DMS114 treated with DMSO at 0.1 percent for 48 hours (cell line): ENCODE measurements at regions not wholly inside any gene's neighbourhood (a gene's known extent, or its start where the extent isn't known, plus 50 kb on each side); places are given as distances from the start of the nearest gene placed in this dataset.

Experiments
- DNase-seq: peaks from one replicate; lab custom pipeline; 2025; ENCODE audit not compliant: unreplicated experiment; lab: John Stamatoyannopoulos, UW

DNA sequence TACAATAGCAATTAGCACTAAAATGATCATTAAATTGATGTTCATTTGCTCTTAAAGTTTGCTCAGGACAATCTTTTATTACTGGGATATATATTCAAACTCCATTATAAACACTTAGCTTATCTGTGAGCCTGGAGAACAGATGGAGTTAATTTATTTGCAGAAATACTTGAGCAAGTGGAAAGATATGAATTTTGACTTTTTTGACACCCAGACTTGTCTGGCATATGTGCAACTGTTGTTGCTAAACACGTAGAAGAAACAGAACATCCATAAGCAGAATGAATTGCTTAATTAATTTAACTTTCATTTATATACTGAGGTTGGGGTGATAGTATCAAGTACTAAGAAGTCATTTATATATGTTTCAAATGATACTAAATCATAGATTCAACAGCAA, 820.7 kb upstream of the TYRP1 start:
- DNase-seq = no peak

DNA sequence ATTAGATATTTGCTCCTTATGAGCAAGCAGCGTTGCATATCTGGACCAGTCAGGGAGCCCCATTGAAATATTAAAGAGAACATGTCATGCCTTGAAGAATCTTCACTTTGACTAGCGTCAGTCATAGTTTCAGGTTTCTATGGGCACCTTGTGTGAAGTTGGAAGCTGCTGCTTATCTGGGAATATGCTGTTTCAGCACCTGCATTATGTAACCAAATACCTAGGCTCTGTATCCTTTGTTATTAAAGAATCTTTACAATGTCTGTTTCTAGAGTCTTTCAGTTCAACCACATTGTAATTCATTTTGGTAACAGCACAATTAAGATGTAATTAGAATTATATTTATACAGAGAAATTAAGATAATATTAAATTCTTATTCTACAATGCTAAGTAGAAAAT, 818.8 kb upstream of the TYRP1 start:
- no peak for DNase-seq

DNA sequence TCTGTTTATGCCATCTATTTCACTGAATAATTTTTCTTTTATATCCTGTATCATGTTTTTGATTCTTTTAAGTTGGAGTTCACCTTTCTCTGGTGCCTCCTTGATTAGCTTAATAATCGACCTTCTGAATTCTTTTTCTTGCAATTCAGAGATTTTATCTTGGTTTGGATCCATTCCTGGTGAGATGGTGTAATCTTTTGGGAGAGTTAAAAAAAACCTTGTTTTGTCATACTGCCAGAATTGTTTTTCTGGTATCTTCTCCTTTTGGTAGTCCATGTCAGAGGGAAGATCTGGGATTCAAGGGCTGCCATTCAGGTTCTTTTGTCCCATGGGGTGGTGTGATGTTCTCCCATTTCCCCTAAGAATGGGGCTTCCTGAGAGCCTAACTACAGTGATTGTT, 800.8 kb upstream of the TYRP1 start:
- no peak for DNase-seq

DNA sequence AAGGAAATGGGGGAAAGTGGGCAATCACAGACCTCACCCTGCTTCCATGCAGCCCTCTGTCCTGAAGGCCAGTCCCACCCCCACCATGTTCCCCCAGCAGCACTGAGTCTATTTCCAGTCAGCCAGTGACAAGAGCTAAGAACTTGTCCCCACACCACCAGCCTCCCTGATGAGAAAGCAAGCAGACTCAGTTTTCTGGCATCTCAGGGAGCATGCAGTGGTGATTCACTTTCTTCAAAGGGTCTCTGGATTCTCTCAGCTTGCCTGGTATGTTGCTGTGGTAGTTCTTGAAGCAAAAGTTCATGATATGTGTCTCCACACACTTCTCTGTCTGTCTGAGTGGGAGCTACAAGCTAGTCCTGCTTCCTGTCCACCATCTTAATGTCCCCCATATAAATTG, 799.9 kb upstream of the TYRP1 start:
- no peak for DNase-seq

DNA sequence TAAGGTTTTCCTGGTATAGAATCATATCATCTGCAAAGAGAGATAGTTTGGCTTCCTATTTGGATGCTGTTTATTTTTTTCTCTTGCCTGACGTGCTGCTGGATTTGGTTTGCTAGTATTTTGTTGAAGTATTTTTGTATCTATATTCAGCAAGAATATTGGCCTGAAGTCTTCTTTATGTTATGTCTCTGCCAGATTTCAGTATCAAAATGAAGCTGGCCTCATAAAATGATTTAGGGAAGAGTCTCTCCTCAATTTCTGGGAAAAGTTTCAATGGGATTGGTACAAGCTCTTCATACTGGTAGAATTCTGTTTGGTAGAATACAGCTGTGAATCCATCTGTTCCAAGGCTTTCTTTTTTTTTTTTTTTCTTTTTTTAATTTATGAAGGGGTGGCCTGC, 799.0 kb upstream of the TYRP1 start:
- no peak for DNase-seq

DNA sequence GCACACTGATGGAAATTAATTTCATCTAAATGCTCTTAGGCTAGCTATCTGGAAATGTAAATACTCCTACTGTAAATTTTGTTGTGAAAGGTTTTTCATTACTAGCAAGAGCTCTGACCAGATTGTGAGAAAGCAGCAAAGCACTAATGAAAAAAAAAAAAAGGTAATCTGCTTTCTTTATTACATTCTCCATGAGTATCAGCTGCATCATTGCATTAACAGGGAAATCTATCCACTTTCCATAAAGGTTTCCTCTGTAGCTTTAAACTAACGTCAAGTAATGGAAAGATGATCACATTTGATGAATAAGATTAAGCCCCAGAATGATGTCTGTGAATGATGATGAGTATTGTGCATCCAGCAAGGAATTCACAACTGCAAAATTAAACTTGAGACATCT, 790.6 kb upstream of the TYRP1 start:
- DNase-seq = no peak

DNA sequence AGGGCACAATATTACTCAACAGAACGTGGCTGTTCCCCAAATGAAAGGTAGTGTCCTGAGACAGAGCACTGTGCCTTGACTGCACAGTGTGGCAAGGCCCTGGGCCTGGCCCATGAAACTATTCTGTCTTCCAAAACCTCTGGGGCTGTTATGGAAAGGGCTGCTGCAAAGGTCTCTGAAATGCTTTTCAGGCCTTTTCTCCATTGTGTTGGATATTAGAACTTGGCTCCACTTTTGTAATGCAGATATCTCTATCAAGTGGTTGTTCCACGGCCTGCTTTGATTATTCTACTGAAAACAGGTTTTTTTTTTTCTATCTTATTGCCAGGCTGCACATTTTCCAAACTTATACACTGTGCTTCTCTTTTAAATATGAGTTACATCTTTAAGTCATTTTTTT, 777.5 kb upstream of the TYRP1 start:
- DNase-seq = no peak

DNA sequence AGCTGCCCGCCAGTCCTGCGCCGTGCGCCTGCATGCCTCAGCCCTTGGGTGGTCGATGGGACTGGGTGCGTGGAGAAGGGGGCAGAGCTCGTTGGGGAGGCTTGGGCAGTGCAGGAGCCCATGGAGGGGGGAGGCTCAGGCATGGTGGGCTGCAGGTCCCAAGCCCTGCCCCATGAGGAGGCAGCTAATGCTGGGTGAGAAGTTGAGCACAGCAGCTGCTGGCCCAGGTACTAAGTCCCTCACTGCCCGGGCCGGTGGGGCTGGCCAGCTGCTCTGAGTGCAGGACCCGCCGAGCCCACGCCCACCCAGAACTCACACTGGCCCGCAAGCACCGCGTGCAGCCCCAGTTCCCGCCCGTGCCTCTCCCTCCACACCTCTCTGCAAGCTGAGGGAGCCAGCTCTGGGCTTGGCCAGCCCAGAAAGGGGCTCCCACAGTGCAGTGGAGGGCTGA, 764.3 kb upstream of the TYRP1 start:
- DNase-seq = no peak

DNA sequence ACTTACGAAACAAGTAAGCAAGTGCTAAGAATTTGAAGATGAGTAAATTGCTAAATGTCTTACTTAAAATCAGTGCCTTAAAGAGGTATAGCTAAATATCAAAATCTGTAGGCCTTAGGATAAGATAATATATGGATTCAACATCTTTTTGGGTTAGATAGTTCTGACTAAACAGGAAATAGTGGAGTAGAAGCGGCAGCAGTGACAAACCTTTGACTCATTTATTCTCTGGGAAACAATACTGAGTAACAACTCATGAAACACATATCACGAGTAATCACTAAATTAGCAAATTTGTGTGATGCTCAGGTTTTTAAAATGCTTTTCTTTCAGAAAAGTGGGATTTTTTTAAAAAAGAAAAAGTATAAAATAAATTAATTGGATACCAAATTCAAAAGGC, 762.1 kb upstream of the TYRP1 start:
- DNase-seq = no peak

DNA sequence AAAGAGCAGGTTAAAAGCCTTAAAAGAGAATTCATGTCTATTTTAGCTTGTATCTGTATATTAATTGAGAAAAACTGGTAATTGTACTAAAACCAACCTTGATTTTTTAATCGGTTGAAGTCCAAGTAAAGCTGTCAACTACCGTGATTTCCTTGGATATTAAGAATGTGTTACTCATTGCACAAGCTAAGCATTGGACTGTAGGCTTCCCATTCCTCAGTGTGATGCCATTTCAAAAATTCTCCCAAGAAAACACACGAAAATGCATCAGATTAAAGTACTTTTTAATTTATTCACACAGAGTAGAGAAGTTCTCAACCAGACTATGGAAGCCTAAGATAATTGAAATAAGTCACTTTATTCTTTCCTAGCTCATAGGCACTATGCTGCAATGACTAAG, 761.4 kb upstream of the TYRP1 start:
- no peak for DNase-seq

DNA sequence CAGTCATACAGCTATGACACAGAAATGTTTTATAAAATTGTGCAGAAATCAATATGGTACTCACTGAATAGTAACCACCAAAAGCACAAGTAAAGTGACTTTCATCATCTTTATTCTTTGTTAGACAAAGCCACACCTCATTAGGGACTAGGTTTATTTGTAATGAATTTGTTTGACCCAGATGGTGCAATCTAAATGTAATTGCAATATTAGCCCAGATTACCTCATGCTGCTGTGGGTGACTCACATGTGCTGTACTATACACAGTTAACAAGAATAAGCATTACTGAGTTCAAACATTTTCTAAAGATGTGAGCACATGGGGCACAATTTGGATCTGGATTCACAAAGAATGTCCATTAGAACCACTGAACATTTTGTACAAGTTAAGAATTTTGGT, 759.3 kb upstream of the TYRP1 start:
- DNase-seq = no peak

DNA sequence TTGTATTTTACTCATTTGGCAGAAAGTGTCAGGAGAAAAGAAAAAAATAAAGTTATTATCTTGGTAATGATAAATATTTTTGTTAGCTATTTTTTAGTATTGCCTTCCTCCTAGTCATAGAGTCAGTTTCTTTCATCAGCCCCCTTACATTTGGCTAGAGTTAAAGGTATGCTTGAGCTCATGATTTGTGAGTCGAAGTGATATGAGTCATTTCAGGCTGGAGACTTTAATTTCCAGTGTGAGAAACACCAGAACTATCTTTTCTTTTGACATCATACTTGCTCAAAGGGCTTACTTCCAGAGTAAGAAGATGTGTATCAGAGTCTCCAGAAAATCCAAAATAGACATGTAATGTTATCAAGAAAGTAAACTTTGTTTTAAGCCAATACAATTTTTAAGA, 746.7 kb upstream of the TYRP1 start:
- no peak for DNase-seq

DNA sequence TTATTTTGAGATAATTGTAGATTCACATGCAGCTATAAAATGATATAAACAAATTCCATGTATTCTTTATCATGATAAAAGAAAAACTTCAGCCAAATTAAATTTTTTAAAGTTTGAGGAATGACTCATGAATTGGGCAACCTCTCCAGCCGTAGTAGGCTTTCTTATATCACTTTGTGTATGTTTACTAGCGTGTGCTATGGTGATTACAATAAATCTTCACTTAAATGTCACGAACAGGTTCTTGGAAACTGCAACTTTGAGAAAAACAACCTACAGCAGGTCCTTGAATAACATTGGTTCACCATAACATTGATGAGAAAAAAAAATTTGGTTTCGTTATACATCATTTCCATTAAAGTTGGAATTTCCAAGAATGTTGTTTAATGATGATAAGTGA, 730.9 kb upstream of the TYRP1 start:
- DNase-seq = no peak

DNA sequence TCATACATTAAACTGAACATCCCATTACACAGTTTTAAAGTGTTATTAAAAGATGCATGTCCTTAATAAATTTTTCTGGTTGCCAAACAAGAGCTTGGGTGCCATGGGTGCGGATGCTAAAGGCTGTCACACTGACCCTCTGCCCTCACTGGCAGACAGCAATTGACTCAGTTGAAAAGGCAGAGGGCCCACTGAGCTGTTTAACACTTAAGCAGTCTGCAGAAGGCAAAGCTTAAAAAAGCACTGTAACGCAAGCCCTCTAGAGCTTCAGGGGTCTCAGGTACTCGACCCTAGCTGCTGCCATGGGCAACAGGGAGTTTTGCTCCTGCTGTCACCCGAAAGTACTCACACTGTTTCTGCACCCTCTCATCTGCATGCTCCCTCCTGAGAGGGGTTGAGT, 726.4 kb upstream of the TYRP1 start:
- DNase-seq = no peak

DNA sequence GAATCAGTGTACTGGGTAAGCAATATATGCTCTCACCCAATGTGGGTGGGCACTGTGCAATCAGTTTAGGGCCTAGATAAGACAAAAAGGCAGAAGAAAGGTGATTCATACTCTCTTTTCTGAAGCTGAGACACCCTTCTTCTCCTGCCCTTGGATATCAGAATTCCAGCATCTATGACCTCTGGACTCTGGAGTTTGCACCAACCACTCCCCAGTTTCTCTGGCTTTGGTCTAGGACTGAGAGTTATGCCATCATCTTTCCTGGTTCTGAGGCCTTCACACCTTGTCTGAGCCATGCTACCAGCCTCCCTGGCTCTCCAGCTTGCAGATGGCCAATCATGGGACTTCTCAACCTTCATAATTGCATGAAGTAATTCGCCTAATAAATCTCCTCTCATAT, 724.6 kb upstream of the TYRP1 start:
- no peak for DNase-seq

DNA sequence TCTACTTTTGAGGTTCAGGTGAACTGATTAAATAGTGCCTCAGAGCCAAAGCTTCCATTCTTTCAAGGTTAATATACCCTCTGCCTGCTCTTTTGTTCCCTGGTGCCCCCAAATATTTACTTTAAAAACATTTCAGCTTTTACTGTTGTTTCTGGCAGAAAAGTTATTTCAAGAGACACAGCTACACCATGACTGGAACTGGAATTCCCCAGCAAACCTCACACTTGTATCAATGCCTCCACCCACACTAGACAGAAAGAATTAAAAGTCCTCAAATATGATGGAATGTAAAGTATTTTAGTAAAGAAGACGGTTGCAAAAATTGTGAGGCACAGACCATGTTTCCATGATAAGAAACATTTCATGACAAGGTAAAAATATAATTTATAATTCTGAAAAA, 720.2 kb upstream of the TYRP1 start:
- DNase-seq = no peak

DNA sequence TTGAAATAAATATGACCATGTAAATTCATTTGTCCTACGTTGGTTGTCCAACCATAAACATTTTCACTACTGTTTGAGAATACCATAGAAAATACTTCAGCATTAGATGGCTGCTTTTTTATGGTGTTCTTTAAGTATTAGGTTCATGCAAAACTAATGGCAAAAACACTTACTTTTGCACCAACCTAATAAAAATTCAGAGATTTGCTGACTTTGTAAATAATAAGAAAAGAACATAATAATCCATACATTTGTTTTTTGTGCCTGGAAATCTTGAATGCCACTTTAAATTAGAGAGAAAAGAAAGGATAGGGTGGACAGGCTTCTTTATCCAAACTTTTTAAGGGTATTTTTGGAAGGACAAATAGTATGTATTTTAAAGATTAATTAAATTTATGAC, 719.7 kb upstream of the TYRP1 start:
- no peak for DNase-seq

DNA sequence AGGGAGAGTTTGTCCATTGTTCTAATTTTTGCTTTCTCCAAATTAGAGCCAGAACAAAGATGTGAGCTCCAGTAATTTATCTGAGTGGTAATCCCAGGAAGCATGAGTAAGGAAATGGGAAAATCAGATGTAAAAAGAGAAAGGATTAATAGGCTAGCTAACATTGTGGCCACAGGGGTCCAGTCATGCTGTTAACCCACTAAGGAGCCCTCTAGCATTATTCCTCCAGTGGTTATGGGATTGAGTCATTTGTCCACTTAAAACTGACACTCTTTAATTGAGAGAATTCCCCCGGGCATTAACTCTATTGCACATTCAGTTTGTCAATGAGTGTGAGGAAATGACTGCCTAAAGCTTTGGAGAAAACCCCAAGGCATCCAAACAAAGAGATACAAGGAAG, 700.3 kb upstream of the TYRP1 start:
- no peak for DNase-seq

DNA sequence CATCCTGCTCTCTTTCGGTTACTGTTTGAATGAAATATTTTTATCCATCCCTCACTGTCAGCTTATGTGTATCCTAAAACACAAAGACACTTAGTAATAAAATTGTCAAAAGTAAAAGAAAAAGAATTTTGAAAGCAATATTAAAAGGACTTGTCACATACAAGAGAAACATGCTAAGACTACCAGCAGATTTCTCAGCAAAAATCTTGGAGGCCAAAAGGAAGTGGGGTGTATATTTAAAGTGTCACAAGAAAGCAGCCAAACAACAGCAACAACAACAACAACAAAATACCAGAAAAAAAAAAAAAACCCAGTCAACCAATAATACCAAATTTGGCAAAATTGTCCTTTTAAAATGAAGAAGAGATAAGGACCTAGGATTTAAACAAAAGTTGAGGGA, 678.7 kb upstream of the TYRP1 start:
- DNase-seq = no peak

DNA sequence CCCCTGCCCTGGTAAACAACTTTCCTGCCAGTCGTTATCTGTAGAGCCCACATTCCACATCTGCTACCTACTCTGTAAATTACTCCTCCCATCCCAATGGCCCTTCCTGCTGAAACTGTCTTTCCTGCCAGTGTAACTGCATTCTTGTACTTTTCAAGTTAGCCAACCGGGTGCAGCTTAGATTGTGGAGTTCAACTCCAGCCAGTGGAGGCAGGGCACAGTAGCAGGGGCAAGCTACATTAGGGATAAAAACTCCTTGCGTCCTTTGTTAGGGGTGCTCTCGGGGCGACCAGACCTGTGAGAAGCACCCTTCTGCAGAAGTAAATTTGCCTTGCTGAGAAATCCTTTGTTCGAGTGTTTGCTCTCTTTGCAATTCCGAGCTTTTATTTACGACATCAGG, 639.0 kb upstream of the TYRP1 start:
- DNase-seq = no peak

DNA sequence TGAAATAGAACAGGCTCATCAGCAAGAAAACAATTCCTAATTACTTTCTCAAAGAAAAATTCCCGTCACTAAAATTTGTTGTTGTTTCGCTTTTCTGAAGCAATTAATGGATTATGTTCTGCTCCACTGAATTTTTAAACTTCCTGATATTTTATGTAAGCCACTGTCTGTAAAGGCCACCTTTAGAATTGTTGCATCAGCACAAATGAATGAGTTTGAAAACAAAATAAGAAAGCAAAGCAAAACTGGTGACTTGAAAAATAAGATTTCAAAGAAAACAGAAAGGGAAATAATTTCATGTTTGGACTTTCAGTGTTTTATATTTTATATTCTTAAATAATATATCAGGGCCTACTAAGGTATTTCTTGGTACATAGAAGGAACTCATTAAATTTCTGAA, 636.3 kb upstream of the TYRP1 start:
- DNase-seq = no peak

DNA sequence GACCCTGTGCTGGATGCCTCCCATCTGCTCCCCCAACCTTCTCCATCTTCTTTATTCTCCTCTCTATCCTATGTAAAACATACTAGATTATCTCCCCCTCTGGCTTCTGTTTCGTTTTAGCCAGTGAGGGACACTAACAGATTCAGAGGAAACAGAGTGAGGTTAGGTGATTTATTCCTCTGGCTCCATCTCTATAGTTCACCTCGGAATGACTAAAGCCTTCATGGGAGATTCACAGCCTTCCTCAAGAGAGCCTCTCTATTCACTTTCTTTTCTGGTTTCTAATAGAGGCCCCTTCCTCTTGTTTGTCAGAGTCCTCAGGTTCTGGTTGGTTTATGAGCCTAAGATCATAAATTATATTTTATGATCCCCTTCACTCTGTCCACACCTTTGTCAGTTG, 633.1 kb upstream of the TYRP1 start:
- no peak for DNase-seq

DNA sequence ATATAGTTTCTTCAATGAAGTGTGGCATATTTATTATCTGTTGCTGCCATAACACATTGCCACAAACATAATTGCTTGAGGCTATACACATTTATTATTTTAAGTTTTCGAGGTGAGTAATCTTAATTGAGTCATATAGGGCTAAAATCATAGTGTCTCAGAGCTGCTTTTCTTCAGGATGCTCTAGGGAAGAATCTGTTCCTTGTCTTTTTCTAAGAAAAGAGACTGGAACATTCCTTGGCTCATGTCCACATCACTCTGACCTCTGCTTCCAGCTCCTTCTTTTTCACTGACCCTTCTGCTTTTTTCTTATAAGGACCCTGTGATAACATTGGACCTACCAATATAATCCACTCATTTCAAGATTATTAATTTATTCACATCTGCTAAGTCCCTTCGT, 632.4 kb upstream of the TYRP1 start:
- no peak for DNase-seq

DNA sequence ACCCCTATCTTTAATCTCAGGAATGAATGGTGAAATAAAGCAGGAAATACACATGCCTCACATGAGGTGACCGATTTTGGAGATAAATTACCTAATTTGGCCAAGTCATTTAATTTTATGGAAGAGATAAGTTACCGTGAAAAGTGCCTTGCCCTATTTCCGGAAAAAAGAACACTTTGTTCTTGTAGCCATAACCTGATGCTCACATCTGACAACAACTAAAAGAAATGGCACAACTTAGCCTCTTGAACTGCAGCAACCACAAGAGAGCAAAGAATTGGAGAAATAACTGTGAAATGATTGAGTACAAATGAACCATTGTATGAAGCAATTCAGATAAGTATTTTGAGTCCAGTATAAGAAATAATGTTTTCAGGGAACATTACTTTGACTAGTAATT, 628.1 kb upstream of the TYRP1 start:
- no peak for DNase-seq
